Parathyroid adenoma (tissue), 2 donors: ENCODE measurements at regions not wholly inside any gene's neighbourhood (a gene's known extent, or its start where the extent isn't known, plus 50 kb on each side); places are given as distances from the start of the nearest gene placed in this dataset.
"Not testable (repeated sequence)": the region's sequence is repeated elsewhere in the genome, so short reads cannot be mapped to it uniquely, and the experiment has no call there.

ENCODE experiments used
- H2AFZ ChIP-seq: fragments of 300-600 bp; sonication (generic); one replicate; pipeline ENCODE4 v1.7.0; 2017; ENCODE audit warnings: antibody characterized with exemption, mild to moderate bottlenecking
- H3K27ac ChIP-seq: fragments of 300-600 bp; sonication (generic); one replicate; pipeline ENCODE4 v1.7.0; 2017
- H3K27me3 ChIP-seq: fragments of 300-600 bp; sonication (generic); one replicate; pipeline ENCODE4 v1.7.0; 2017; ENCODE audit warnings: low read length; ENCODE audit not compliant: control insufficient read depth, insufficient read depth
- H3K36me3 ChIP-seq: fragments of 300-600 bp; sonication (generic); one replicate; pipeline ENCODE4 v1.7.0; 2017; ENCODE audit warnings: low read length; ENCODE audit not compliant: control insufficient read depth, insufficient read depth
- H3K4me1 ChIP-seq: fragments of 300-600 bp; sonication (generic); one replicate; pipeline ENCODE4 v1.7.0; 2017; ENCODE audit warnings: control low read depth
- H3K4me2 ChIP-seq: fragments of 300-600 bp; sonication (generic); one replicate; pipeline ENCODE4 v1.7.0; 2017; ENCODE audit warnings: low read length
- H3K4me3 ChIP-seq: fragments of 300-600 bp; sonication (generic); one replicate; pipeline ENCODE4 v1.7.0; 2017; ENCODE audit warnings: low read depth, low read length
- H3K79me2 ChIP-seq: fragments of 300-600 bp; sonication (generic); one replicate; pipeline ENCODE4 v1.7.0; 2017; ENCODE audit warnings: control low read depth
- H3K9ac ChIP-seq: fragments of 300-600 bp; sonication (generic); one replicate; pipeline ENCODE4 v1.7.0; 2017; ENCODE audit warnings: mild to moderate bottlenecking
- H3K9me3 ChIP-seq: fragments of 300-600 bp; sonication (generic); one replicate; pipeline ENCODE4 v1.7.0; 2017; ENCODE audit warnings: low read length; ENCODE audit not compliant: control insufficient read depth
- CTCF ChIP-seq: fragments of 300-600 bp; sonication (generic); IDR thresholded peaks from one replicate; pipeline ENCODE4 v1.7.0; 2017; ENCODE audit warnings: antibody characterized with exemption, mild to moderate bottlenecking
- donor health status: primary hyperparathyroidism.

- Histone ChIP-seq H3K9me3 (no peaks in the 10 kb centered on the region), H3K36me3 (no peaks in the 10 kb centered on the region)
These were observed 115.7 kb downstream of the NUS1 start for GRCh38 chr6:117791012-117791411.

GRCh38 chr6:117795234-117795633, 111.8 kb upstream of the SLC35F1 start:
- no peaks in the 10 kb centered on the region for H3K4me1 ChIP-seq

More at GRCh38 chr6:117791012-117791411, 115.7 kb downstream of the NUS1 start:
- no peak for TF ChIP-seq CTCF
- Histone ChIP-seq H2AFZ (no peak overlapping the region), H3K4me3 (no peak overlapping the region), H3K27me3 (no peaks in the 10 kb centered on the region), H3K27ac (no peak overlapping the region), H3K79me2 (no peaks in the 10 kb centered on the region), H3K4me1 (no peaks in the 10 kb centered on the region), H3K9ac (no peak overlapping the region), H3K4me2 (no peak overlapping the region)

GRCh38 chr6:117798819-117799218, 108.2 kb upstream of the SLC35F1 start:
- not testable (repeated sequence) for H3K4me3 ChIP-seq, H3K27me3 ChIP-seq, H2AFZ ChIP-seq, H3K79me2 ChIP-seq, H3K27ac ChIP-seq, H3K4me2 ChIP-seq, H3K4me1 ChIP-seq, H3K9ac ChIP-seq, H3K36me3 ChIP-seq, H3K9me3 ChIP-seq

More at GRCh38 chr6:117795234-117795633, 111.8 kb upstream of the SLC35F1 start:
- no peaks in the 10 kb centered on the region for H3K36me3 ChIP-seq
- H3K4me3 ChIP-seq = no peak overlapping the region
- H3K27ac ChIP-seq = no peak overlapping the region
- H3K9ac ChIP-seq = no peak overlapping the region
- no peak overlapping the region for H2AFZ ChIP-seq
- no peak overlapping the region for H3K4me2 ChIP-seq
- H3K27me3 ChIP-seq = no peaks in the 10 kb centered on the region
- no peaks in the 10 kb centered on the region for H3K79me2 ChIP-seq
- H3K9me3 ChIP-seq = no peaks in the 10 kb centered on the region
- TF ChIP-seq CTCF = no peak

- H3K79me2 ChIP-seq = no peaks in the 10 kb centered on the region
- no peak overlapping the region for H3K9ac ChIP-seq
- H2AFZ ChIP-seq = no peak overlapping the region
- TF ChIP-seq CTCF = no peak
- no peak overlapping the region for H3K27ac ChIP-seq
- H3K27me3 ChIP-seq = no peaks in the 10 kb centered on the region
- no peaks in the 10 kb centered on the region for H3K4me1 ChIP-seq
- no peak overlapping the region for H3K4me3 ChIP-seq
- H3K4me2 ChIP-seq = no peak overlapping the region
- H3K36me3 ChIP-seq = no peaks in the 10 kb centered on the region
- no peaks in the 10 kb centered on the region for H3K9me3 ChIP-seq
These were observed 96.8 kb upstream of the SLC35F1 start for GRCh38 chr6:117810269-117810668.

- no peaks in the 10 kb centered on the region for H3K79me2 ChIP-seq
- H3K4me2 ChIP-seq = no peak overlapping the region
- TF ChIP-seq CTCF = no peak
- no peak overlapping the region for H3K27ac ChIP-seq
- no peak overlapping the region for H2AFZ ChIP-seq
- no peak overlapping the region for H3K4me3 ChIP-seq
- no peak overlapping the region for H3K9ac ChIP-seq
- no peaks in the 10 kb centered on the region for H3K9me3 ChIP-seq
- no peaks in the 10 kb centered on the region for H3K27me3 ChIP-seq
- H3K4me1 ChIP-seq = no peaks in the 10 kb centered on the region
- no peaks in the 10 kb centered on the region for H3K36me3 ChIP-seq
These were observed 89.6 kb upstream of the SLC35F1 start for GRCh38 chr6:117817499-117817898.
